ENCODE measurements at regions not wholly inside any gene's neighbourhood (a gene's known extent, or its start where the extent isn't known, plus 50 kb on each side); places are given as distances from the start of the nearest gene placed in this dataset.

DNA sequence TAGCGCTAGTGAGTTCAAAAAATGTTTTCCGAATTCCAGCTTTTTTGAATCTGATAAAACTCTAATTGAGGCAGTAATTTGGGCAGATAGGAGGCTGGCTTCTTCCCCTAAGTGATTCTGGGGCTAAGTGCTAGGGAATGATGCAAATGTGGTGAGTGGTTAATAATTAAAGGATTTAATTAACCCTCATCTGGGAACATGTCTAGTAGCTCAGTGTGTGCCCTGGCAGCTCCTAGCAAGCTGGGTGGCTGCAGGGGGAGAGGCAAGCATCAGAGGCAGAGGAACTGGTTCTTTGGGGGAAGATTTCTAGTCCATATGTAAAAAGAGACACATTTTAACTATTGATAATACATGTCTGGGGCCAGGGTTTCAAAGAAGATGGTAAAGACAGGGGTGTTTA, 354.5 kb downstream of the WDR11 start:
- TF ChIP-seq, protein P1, sequence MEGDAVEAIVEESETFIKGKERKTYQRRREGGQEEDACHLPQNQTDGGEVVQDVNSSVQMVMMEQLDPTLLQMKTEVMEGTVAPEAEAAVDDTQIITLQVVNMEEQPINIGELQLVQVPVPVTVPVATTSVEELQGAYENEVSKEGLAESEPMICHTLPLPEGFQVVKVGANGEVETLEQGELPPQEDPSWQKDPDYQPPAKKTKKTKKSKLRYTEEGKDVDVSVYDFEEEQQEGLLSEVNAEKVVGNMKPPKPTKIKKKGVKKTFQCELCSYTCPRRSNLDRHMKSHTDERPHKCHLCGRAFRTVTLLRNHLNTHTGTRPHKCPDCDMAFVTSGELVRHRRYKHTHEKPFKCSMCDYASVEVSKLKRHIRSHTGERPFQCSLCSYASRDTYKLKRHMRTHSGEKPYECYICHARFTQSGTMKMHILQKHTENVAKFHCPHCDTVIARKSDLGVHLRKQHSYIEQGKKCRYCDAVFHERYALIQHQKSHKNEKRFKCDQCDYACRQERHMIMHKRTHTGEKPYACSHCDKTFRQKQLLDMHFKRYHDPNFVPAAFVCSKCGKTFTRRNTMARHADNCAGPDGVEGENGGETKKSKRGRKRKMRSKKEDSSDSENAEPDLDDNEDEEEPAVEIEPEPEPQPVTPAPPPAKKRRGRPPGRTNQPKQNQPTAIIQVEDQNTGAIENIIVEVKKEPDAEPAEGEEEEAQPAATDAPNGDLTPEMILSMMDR (IDR thresholded peaks at IDR 0.05) = no peak
- no peak for TF ChIP-seq POLR2A (IDR thresholded peaks at IDR 0.05)
